ENCODE measurements at regions not wholly inside any gene's neighbourhood (a gene's known extent, or its start where the extent isn't known, plus 50 kb on each side); places are given as distances from the start of the nearest gene placed in this dataset.

GRCh38 chr15:87213626-87214025 lies 1042.9 kb downstream of the NTRK3 start:
- no peaks in the 10 kb centered on the region for H3K9me3 ChIP-seq
- TF ChIP-seq, protein P1, sequence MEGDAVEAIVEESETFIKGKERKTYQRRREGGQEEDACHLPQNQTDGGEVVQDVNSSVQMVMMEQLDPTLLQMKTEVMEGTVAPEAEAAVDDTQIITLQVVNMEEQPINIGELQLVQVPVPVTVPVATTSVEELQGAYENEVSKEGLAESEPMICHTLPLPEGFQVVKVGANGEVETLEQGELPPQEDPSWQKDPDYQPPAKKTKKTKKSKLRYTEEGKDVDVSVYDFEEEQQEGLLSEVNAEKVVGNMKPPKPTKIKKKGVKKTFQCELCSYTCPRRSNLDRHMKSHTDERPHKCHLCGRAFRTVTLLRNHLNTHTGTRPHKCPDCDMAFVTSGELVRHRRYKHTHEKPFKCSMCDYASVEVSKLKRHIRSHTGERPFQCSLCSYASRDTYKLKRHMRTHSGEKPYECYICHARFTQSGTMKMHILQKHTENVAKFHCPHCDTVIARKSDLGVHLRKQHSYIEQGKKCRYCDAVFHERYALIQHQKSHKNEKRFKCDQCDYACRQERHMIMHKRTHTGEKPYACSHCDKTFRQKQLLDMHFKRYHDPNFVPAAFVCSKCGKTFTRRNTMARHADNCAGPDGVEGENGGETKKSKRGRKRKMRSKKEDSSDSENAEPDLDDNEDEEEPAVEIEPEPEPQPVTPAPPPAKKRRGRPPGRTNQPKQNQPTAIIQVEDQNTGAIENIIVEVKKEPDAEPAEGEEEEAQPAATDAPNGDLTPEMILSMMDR (IDR thresholded peaks at IDR 0.05; ENCODE audit: low read depth, low read length), result no peak
- no peaks in the 10 kb centered on the region for H3K4me1 ChIP-seq
- H3K27me3 ChIP-seq, result no peaks in the 10 kb centered on the region
- DNase-seq, result no peak
- H3K36me3 ChIP-seq, result no peaks in the 10 kb centered on the region
- no peak overlapping the region for H3K4me3 ChIP-seq (ENCODE audit: low read depth, low read length)

DNA sequence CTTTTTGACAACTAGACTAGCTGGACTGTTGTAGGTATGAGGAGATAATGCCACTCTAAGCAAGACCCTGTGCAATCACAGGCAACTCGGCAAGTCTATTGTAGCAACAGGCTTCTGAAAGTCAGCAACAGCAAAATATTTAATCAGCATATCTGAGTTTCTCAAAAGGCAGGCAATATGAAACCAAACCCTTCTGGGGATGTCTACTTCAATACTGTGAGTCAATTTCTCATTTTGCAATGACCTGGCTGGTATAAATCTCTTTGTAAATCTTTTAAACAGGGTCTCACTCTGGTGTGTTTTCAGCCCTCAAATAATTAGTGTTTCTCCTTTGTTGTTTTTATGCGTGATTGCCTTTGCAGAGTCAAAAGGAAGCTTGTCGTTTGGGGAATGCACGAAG lies 1044.5 kb downstream of the NTRK3 start:
- peaks cover 6% of the 10 kb centered on the region for H3K4me1 ChIP-seq
- TF ChIP-seq, protein P1 (IDR thresholded peaks at IDR 0.05; ENCODE audit: low read depth, low read length), result no peak
- DNase-seq, result no peak
- H3K36me3 ChIP-seq, result no peaks in the 10 kb centered on the region
- no peaks in the 10 kb centered on the region for H3K9me3 ChIP-seq
- H3K27me3 ChIP-seq, result no peaks in the 10 kb centered on the region
- H3K4me3 ChIP-seq (ENCODE audit: low read depth, low read length), result no peak overlapping the region

DNA sequence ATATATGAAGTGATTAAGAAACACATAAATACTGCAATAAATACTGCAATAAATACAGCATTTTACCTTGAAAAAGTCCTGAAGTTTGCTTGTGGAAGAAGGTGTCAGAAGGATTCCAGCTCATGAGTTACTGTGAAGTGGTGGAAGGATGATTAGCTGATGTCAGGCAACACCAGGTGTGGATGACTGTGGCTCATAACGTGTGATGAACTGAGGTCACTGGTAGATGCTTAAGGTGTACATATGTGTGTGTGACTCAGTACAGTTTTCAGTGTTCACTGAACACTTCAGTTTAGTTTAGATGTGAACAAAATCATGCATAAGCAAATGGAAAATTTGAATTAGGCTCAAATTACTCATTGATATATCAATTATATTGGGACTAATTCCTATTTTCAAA lies 1045.0 kb downstream of the NTRK3 start:
- Histone ChIP-seq H3K4me3 (ENCODE audit: low read depth, low read length) (no peak overlapping the region), H3K9me3 (no peaks in the 10 kb centered on the region), H3K36me3 (no peaks in the 10 kb centered on the region), H3K27me3 (no peaks in the 10 kb centered on the region), H3K4me1 (peaks cover 6% of the 10 kb centered on the region)
- TF ChIP-seq, protein P1 (IDR thresholded peaks at IDR 0.05; ENCODE audit: low read depth, low read length), result no peak
- no peak for DNase-seq

DNA sequence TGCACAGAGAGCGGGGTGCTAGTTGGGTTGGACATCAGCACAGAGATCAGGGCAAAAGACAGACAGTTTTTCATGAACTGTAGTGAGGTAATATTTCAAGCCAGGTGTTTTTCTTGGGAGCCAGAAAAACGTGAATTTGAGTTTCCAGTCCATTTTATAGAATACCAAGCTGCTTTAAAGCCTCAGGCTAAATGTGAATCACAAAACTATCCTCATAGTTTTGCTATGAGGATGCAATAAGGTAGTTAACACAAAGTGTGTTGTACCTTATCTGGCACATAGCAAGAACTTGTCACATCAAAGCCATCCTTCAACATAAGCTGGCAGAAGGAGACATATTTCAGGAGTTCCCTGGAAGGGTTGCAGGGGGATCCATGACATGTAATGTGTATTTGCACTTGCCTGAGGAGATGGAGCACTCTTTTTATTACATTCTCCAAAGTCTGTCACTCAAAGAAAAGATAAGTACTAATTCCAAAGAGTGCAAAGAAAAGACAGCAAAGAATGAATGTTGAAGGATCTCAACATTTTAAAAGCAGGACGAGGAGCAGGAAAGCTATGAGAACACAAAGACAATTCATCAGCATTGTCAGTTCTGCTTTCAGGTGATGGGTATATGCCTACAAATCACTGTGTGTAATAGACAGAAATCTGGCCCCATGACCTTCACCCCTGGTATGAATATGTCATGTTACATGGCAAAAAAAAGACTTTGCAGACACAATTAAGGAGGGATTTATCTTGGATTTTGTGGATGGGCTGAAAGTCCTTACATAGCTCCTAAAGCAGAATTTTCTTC lies 1046.4 kb downstream of the NTRK3 start:
- H3K4me3 ChIP-seq (ENCODE audit: low read depth, low read length), result no peak overlapping the region
- no peaks in the 10 kb centered on the region for H3K27me3 ChIP-seq
- DNase-seq, result no peak
- peaks cover 6% of the 10 kb centered on the region for H3K4me1 ChIP-seq
- TF ChIP-seq, protein P1 (IDR thresholded peaks at IDR 0.05; ENCODE audit: low read depth, low read length), result no peak
- no peaks in the 10 kb centered on the region for H3K9me3 ChIP-seq
- no peaks in the 10 kb centered on the region for H3K36me3 ChIP-seq

DNA sequence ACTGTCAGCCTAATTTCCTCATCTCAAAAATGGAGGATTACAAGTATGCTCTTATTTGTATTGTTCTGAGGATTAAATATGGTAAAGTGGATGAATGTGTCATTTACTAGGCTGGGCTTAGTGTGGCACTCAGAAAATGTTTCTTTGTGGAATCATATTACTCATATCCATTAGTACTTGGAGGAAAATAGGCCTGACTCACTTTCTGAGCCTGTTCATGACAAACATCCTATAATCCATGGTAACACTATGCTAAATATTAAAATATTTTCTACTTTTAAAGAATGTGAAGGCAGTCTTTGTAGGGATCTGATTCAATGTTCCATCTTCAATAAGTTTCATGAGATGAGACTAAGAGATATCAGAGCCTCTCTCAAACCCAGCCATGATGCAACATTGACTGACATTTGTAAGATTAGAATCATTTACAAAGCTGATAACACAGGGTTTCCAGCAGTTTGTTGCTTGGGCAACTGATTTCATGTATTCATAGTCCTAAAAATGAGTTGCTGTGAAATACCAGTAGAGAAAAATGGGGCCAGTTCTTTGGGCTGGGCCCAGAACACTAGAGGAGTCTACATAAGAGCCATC lies 1048.5 kb downstream of the NTRK3 start:
- peaks cover 6% of the 10 kb centered on the region for H3K4me1 ChIP-seq
- TF ChIP-seq, protein P1 (IDR thresholded peaks at IDR 0.05; ENCODE audit: low read depth, low read length), result no peak
- DNase-seq, result no peak

DNA sequence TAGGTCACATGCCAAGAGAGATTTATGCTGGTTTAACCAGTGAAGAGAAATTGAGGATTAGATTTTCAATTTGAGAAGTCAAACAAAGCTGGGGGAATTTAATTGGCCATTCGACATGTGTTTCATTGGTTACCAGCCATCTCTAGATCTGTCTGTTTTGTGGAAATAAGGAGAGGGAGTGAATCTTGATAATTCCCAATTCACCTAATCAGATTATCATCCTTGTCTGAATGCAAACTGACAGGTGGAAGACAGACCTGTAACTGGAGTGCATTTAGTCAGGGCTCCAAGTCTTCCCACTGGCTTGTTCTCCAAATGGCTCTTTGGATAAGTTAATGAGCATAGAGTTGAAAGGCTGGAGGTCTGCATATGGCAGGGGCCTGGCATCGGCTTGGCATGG lies 1049.3 kb downstream of the NTRK3 start:
- Histone ChIP-seq H3K9me3 (no peaks in the 10 kb centered on the region), H3K27me3 (no peaks in the 10 kb centered on the region), H3K36me3 (no peaks in the 10 kb centered on the region), H3K4me1 (peaks cover 6% of the 10 kb centered on the region), H3K4me3 (ENCODE audit: low read depth, low read length) (no peak overlapping the region)
- DNase-seq, result no peak
- TF ChIP-seq, protein P1 (IDR thresholded peaks at IDR 0.05; ENCODE audit: low read depth, low read length), result no peak

More for the DNA sequence above, 1048.5 kb downstream of the NTRK3 start:
- no peaks in the 10 kb centered on the region for H3K27me3 ChIP-seq
- no peaks in the 10 kb centered on the region for H3K9me3 ChIP-seq
- H3K4me3 ChIP-seq (ENCODE audit: low read depth, low read length), result no peak overlapping the region
- no peaks in the 10 kb centered on the region for H3K36me3 ChIP-seq

Measured in BE2C (cell line).